KG1 (cell line): ENCODE measurements at regions not wholly inside any gene's neighbourhood (a gene's known extent, or its start where the extent isn't known, plus 50 kb on each side); places are given as distances from the start of the nearest gene placed in this dataset.

Source experiments
- DNase-seq: peaks from one replicate; lab custom pipeline; 2025; lab: John Stamatoyannopoulos, UW

DNA sequence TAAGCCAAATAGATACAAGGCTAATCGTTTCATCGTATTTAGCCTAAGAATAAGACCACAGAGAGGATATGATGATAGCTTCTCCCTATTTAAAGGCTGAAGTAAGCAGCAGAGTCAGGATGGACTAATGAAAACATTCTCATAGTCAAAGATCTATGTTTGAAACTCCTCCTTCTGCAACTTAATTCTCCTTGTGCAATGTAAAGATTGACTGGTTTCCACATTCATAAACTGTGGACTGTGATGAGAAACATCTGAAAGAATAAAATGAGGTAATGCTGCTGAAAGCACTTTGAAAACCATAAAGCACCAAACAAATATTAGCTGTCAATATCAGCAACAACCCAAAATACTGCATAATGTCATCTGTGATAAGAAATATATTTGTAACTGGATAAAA lies 361.9 kb downstream of the CSNK1G3 start:
- DNase-seq, result no peak

DNA sequence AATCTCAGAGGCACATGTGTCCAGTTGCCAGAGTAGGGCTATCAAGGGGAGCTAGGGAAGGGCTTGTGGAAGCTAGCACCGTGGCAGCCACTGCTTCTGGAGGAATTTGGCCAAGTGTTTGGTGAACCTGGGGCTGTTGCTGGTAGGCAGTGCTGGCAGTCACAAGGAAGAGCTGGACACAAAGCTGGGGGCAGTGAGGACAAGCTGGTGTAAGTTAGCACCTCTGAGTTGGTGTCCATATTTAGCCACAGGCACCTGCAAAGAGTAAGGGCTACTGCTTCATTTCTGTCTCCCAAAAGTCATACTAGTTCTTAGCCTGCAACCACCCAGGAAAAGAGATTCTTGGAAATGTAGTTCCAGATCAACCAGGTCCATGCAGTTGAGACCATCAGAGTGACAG lies 359.4 kb downstream of the CSNK1G3 start:
- no peak for DNase-seq

DNA sequence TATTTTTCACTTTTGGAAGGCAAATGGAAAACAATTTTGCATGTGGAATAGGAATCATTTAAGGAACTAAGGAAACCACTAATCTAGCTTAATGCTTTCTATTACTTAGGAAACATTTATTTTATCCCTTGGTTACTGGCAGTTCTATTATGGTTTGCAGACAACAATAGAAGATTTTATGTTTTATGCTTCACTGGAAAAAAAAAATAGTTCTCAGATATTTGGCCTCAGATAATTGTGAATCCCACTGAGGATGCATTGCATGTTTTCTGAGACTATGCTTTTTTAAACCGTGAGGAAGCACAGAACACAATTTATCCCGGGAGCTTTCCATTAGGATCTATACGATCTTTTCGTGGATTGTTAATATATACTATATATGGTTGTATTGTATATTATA lies 356.9 kb downstream of the CSNK1G3 start:
- DNase-seq, result no peak

DNA sequence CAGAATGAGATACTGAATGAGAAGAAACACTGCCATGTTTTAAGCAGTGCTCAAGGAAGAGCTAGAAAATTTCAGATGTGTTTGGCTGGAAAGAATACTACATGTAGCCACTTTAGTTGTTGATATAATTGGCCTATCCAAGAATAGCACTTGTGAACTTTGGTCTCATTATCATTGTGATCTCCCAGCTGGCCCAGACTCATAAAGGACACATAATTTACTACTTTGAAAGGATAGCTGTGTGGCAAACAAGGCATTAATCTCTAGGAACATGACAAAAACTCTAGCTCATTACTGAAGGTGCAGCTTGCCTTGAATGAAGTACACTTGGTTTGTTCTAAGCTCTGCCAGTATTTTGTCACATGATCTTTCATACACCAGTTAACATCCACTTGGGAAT lies 356.3 kb downstream of the CSNK1G3 start:
- DNase-seq, result no peak

DNA sequence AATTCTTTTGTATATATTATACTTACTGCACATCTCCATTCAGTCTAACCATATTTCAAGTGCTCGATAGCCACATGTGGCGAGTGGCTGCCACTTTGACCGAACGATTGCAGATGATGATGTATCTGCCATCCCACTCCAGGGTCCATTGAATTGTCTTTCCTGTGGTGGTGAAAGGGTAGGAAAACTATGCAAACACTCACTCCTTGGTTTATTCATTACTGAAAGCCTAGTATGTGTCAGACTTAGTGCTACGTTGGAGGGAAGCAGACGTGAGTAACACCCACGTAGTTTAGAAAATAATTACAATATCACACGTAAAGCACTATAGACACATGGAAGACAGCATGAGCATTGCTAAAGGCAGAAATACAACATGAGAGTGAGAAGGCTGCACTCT lies 353.7 kb downstream of the CSNK1G3 start:
- DNase-seq, result no peak

DNA sequence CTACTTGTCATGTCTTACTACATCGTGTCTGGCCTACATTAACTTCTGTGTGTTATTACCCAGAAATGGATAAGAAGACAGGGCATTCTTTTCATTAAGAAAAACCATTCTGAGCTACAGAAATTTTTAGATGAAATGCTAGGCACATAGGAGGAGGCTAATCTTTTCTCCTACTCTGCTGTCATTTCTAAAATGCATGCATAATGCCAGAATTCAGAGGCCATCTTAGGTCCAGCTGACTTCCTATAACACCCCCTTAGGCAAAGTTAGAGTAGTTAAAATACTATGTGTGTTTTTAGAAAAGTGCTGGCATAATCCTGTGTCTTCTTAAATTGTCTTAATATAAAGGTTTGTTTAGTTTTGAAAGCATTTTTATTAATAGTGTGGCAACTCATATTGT lies 352.6 kb downstream of the CSNK1G3 start:
- DNase-seq, result no peak

DNA sequence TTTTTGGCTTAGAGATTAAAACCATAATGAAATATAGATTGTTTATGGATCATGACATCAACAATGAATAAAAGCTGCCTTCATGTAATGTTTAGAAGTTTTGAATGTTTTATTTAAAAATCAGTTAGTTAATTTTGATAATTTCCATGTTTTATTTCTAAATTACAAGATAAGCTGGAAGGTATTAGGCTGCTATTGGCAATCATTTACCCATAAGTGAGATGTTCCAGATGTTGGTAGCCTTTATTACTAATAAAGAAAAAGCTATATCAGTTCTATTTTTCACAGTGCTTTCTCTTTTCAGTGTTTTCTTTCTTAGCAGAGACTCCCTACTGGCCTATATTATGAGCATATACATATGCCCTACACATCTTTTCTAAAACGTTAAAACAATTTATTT lies 347.0 kb downstream of the CSNK1G3 start:
- DNase-seq, result no peak

DNA sequence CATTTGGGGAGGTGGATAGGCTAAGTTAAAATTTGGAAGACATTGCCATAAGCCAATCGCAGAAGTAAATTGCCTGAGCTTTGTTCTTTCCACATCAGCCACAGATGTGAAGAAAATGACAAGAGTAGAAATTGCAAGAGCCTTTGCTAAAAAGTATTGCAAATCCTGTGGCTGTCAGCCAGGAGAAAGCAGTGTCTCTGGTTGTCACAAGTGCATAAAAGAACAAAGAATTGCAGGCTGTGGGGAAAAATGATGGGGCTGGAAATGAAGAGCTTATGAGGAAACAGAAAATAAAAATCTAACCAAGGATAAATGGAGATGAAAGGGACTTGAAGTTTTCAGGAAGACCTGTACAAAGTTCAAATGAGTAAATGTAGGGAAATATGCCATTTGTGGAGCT lies 344.8 kb downstream of the CSNK1G3 start:
- no peak for DNase-seq

DNA sequence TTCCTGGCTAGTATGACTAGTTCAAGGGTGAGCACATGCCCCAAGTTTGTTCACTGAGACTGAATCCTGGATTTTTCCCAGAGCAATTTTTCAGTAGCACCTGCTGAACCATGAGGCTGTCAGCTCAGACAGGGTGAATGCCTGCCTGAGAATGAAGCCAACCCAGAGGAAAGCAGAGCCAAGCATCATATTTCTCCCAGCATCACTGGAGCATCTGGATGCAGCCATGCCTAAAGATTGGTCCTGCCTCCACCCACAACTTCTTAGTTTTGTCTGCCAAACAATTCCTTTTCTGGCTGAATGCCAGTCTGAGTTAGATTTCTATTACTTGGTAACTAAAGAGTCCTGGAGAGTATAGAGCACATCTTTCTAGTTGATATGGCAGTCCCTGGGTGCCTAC lies 343.6 kb downstream of the CSNK1G3 start:
- DNase-seq, result no peak

DNA sequence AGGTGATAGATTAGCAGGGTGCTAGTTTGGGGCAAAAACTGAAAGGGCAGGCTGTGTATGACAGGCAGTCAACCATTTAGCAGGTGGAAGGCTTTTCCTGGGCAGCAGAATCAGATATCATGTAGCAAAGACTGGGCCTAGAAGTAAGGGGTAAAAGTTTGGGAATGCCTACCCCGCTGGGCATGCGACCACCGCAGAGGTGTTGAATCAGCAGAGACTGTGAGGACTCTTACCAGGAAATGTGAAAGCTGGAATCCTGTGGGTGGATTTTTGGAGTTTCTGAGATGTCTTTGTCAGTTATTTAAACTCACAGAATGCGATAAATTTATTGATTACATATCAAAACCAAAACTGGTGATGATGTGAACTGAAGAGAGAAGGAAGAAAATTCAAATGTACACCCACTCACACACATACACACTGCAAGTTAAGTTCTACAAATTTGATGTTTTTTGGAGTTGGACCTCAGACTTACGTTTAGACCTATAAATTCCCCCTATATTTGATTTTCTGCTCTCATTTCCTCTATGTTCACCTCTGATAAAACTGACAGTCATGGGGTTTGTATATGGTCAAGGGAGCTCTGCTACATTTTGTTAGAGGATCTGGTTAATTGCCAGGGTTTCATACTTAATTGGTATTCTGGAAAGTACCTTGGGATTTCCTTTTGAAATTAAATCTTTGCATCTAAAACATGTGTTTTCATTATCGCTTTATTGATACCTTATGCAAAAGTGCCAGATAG lies 333.6 kb downstream of the CSNK1G3 start:
- no peak for DNase-seq

DNA sequence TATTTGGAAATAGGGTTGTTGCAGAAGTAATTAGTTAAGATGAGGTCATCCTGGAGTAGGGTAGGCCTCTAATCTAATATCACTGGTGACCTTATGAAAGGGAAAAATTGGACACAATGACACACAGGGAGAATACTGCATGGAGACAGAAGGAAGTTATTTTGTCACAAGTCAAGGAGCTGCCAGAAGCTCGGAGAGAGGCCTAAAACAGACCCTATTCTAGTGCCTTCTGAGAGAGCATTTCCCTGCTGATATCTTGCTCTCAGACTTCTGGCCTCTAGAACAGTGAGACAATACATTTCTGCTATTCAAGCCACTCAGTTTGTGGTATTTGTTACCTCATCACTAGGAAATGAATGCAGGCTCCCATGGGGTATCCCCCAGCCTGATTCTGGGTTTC lies 332.9 kb downstream of the CSNK1G3 start:
- DNase-seq, result no peak

DNA sequence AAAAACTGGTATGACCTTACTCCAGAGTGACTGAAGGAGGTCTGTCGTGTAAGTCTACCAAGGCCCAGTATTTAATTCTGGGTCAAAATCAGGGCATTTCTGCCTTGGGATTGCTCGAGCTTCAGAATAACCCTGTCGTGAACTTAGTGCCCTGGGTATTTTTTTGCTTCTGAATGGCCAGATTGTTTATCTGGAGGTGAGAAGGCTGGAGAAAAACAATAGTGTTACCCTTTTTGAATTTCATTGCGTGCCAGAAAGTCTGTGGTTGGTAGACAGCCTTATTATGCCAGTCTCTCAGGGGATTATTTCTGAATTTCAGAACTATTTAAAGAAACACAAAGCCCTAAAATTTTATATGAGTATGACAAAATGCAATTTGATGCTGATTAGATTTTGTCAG lies 323.4 kb downstream of the CSNK1G3 start:
- no peak for DNase-seq

DNA sequence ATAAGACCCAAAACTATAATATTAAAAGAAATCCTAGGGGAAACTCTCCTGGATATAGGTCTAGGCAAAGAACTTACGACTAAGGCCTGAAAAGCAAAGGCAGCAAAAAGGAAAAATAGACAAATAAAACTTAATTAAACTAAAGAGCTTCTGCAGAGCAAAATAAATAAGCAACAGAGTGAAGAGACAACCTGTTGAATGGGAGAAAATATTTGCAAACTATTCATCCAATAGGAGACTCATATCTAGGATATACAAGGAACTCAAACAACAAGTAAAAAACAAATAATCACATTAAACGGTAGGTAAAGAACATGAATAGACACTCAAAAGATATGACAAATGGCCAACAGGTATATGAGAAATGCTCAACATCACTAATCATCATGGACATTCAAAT lies 318.6 kb downstream of the CSNK1G3 start:
- no peak for DNase-seq

DNA sequence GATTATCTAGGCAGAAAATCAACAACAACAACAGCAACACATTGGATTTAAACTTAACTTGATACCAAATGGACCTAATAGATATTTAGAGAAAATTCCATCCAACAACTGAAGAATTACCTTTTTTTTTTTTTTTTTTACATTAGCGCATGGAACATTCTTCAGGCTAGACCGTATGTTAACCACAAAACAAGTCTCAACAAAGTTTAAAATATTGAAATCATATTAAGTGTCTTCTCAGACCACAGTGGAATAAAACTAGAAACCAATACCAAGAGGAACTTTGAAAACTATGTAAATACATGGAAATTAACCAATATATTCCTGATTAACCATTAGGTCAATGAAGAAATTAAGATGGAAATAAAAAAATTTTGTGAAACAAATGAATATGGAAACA lies 315.8 kb downstream of the CSNK1G3 start:
- no peak for DNase-seq

DNA sequence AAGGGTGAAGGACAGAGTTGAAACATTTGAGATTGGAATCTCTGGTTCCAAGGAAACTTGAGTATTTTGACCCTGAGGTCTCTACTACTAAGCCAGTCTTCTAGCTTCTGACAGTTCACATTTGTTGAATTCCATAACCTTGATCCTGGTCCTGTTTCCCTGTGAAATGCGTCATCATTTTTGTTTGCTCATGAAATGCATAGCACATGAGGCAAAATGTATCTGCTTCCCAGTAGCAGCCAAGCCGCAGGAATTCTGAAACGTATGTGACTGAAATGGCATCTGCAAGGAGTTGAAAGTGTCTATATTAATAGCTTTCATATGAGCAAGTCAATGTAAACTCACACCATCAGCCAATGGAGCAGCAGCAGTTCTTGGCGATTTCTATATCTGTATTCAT lies 307.9 kb downstream of the CSNK1G3 start:
- no peak for DNase-seq

DNA sequence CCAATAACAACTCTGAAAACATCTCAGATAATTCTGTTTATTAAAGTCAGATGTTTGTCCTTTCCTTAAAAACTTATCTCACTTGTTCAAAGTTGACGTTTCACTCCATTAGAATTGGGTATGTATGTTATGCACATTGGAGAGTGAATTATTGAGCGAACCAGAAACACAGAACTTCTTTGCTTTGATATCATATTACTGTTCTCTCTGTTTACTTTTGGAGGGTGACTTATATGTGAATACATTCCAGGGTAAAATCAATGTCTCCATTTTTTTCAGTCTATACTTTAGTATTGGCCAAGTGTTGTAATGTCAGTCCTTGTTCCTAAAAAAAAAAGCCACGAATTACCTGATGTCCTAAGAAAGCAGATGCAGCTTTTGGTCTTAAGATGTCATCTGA lies 307.4 kb downstream of the CSNK1G3 start:
- DNase-seq, result no peak

DNA sequence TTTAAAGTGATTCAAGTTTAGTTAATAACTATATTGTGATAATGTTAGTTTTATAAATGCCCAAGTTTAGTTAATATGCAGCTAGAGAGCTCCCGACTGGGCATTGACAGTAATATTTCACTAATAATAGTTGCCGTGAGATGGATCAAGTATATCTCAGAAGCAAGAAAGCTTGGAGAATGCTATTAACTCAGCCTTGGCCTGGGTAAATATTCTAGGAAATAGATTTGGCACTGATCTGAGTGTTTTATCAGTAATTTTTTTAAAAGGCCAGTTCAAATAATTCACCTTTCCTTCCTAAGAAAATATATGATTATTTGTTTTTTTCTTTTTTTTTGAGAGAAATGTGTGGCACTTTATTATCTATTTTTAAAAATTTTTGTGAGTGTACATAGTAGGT lies 305.3 kb downstream of the CSNK1G3 start:
- no peak for DNase-seq

DNA sequence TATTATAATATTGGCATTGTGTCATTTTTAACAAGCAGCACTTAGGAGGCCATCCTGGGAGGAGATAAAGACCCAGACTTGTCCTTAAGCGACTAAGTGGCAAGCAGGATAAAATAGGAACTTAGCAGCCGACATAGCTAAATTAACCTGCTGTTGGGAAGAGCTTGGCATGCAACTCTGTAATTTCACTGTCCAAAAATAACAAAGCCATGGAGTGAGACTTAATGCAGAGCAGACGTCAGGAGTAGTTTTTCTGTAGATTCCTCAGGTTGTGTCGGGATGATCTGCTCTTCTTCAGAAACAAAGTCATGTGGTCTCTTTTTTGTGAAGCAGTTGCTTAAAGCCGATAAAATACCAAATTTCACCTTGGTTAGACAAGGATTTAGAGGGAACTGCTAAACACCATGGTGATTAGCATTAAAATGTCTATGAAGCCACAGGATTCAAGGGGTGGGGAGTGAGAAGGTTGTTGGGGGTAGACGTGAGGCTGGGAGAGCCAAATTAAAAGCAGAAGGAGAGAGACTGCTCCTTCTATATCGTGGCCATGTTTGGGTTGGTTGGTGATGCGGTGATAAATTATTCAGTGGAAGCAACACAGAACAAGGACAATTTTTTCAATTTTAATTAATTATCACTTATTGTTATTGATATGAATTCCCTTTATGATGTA lies 303.0 kb downstream of the CSNK1G3 start:
- DNase-seq, result no peak

DNA sequence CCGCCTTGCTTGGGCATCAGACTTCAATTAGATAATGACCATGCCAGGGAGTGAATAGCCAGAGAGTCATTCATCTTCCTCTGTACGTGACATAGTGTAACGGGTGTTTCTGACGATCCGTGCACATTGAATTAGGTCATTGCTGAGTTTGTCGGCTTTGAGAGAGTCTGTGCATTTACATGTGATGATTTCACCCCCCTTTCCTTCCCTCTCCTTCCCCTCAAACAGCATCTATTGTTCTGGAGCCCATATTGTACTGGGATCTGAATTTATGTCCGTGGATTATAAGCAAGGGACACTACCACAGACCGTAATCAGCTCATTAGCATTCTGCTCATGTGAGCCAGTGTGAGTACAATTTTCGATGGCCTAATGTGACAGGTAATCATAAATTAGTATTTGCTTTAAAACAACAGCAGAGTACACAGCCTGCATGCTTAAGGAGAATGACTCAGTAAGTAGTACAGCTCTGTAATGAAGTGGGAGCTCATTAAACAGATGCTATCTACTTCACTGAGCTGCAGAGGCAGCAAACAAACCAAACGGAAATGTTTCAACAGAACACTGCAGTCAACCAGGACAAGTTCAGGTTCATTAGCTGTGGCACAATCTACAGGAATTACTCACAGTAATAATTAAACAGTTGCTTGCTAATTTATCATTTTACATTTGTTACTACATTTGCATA lies 302.1 kb downstream of the CSNK1G3 start:
- no peak for DNase-seq

DNA sequence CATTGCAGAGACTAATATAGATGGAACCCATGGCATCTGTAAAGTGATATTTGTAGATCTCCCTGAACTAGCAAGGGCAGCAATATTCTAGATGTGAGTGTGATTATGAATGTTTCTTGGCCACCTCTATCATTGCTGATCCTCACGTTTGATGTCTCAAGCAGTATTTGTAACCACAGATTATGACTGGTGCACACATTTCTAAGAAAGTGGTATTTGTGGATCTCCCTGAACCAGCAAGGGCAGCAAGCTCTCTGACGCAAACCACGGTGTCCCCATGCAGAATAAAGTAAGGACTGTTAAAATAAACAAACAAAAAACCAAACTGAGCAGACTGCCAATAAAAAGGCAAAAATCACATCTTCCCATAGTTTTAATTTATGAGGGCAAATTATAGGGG lies 301.3 kb downstream of the CSNK1G3 start:
- no peak for DNase-seq

DNA sequence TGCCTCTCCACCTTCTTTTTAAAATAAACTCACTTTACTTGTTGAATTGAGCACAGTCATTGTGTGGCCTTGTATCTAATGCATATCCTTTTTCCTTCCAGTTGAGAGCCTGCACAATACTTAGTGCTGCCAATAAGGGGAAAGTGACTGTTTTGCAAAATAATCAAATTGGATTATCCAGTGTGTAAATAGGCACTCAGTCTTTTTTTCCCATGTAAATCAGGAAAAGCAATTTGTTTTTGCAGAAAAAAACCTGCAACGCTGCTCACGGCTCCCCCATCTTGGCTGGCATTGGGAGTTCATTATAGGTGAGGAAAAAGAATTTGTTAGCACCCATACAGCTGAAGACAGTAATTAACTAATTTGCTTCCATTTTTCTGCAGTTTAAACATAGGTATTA lies 299.9 kb downstream of the CSNK1G3 start:
- DNase-seq, result no peak

DNA sequence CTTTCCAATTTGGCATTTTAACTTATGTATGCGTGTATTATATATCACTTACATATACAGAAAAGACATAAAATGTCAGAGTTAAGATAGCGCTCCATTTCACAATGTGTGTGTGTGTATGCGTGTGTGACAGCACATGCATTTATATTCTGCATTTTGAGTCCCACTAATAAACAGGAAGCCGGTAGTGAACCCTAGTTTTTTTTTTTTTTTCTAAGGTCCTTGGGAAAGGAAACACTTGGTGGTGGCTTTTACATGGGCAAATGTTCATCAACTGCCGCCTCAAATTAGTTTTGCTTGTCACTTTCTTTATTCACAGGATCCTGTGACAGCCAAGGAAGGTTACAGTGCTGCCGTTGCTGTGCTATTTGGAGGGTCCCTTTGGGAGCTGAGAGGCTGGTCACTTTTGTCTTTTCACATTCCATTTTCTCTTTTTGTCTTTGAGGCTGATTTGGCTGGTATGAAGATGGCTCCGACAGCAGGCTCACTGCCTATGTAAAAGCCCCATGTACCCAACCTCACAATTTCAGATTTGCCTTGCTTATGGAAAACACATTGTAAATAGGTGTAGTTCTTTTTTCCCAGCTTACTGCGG lies 298.9 kb downstream of the CSNK1G3 start:
- no peak for DNase-seq

DNA sequence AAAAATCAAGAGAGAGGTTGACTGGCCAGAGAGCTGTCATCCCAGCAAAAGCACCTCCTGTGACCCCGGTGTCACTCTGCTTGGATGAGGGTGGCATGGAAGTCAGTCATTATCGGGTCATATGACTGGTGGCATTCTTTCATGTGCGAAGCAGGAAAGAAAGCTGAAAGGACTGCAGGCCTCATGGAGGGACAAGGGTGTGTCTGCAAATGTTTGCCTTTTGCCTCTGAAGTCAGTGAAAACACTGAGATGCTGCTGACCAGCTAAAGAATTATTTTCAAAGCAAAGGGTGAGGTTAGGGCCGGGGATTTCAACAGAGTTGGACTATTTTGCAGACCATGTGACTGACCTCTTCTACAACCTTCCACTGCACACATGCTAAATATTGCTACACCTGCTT lies 298.3 kb downstream of the CSNK1G3 start:
- no peak for DNase-seq
